Epithelial cell of esophagus (primary cell): ENCODE measurements at regions not wholly inside any gene's neighbourhood (a gene's known extent, or its start where the extent isn't known, plus 50 kb on each side); places are given as distances from the start of the nearest gene placed in this dataset.

ENCODE experiments used
- DNase-seq: peaks from one replicate; pipeline ENCODE4 v3.0.0; 2010; ENCODE audit warnings: low read depth
- H3K4me3 ChIP-seq: 2 replicates; pipeline ENCODE4 v1.5.1; 2011; ENCODE audit warnings: mild to moderate bottlenecking, low read length, control low read depth
- CTCF ChIP-seq: IDR thresholded peaks from 2 replicates; pipeline ENCODE4 v1.5.1; 2011; ENCODE audit warnings: low read depth, mild to moderate bottlenecking, low read length, control low read depth, inconsistent platforms; ENCODE audit not compliant: insufficient read depth; ENCODE audit errors: missing control alignments

- DNase-seq: no peak
- H3K4me3 ChIP-seq: no peak overlapping the region
- TF ChIP-seq CTCF: no peak
Measured at GRCh38 chr4:35534962-35535361, 709.4 kb downstream of the ARAP2 start.

GRCh38 chr4:35538807-35539206, 705.5 kb downstream of the ARAP2 start:
- H3K4me3 ChIP-seq: no peak overlapping the region
- TF ChIP-seq CTCF: no peak
- DNase-seq: peak; percentile 40

GRCh38 chr4:35539404-35540055, 704.8 kb downstream of the ARAP2 start:
- peak; percentile 35 for DNase-seq
- TF ChIP-seq CTCF: no peak
- H3K4me3 ChIP-seq: no peak overlapping the region

- TF ChIP-seq CTCF: no peak
- H3K4me3 ChIP-seq: no peak overlapping the region
- DNase-seq: no peak
Measured at GRCh38 chr4:35541146-35541887, 703.0 kb downstream of the ARAP2 start.

GRCh38 chr4:35541888-35542213, 702.5 kb downstream of the ARAP2 start:
- no peak overlapping the region for H3K4me3 ChIP-seq
- no peak for DNase-seq
- no peak for TF ChIP-seq CTCF

- no peak for DNase-seq
- no peak overlapping the region for H3K4me3 ChIP-seq
- TF ChIP-seq CTCF: no peak
Measured at GRCh38 chr4:35548921-35549320, 695.4 kb downstream of the ARAP2 start.

DNA sequence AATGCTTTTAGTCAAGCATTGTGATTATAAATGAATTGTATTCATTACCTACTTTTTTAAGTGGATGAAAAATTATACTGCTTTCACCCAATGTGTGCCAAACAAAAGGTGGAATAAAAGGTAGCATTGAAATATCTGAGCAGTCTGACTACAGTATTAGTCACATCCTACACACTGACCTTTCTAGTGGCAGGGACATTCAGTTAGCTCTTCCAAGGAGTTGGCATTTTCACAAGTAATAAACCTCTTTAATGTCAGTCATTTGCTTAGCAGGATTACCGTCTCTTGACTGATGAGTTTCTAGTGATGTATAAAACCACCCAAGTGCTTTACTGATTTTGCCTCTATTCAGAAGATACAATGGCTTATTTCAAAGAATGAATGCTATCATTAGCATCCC, 687.9 kb downstream of the ARAP2 start:
- peak; percentile 63 for DNase-seq
- H3K4me3 ChIP-seq: no peak overlapping the region
- no peak for TF ChIP-seq CTCF
